Testis (tissue), 2 donors: ENCODE measurements at regions not wholly inside any gene's neighbourhood (a gene's known extent, or its start where the extent isn't known, plus 50 kb on each side); places are given as distances from the start of the nearest gene placed in this dataset.

Source experiments
- CTCF ChIP-seq, 3 experiments: fragments of 450-650 bp in 2 of 3; fragments of 200-600 bp in 1 of 3; sonication (generic) in 1 of 3; IDR thresholded peaks; one replicate each; pipeline ENCODE4 v1.5.1; 2016 to 2019; ENCODE audit warnings: antibody characterized with exemption in 3 of 3, mild to moderate bottlenecking in 2 of 3, moderate library complexity in 1 of 3
- POLR2A ChIP-seq: fragments of 450-650 bp; IDR thresholded peaks from one replicate; pipeline ENCODE4 v1.6.1; 2017; ENCODE audit warnings: antibody characterized with exemption, mild to moderate bottlenecking, moderate library complexity

- TF ChIP-seq CTCF (IDR thresholded peaks at IDR 0.05), result no peak
- no peak for TF ChIP-seq POLR2A
Measured at GRCh38 chr16:66196770-66197169, 169.7 kb upstream of the CDH5 start.
